DMS53 treated with DMSO at 0.1 percent for 48 hours (cell line): ENCODE measurements at regions not wholly inside any gene's neighbourhood (a gene's known extent, or its start where the extent isn't known, plus 50 kb on each side); places are given as distances from the start of the nearest gene placed in this dataset.

Experiments
- DNase-seq: peaks from one replicate; lab custom pipeline; 2025; ENCODE audit not compliant: unreplicated experiment; lab: John Stamatoyannopoulos, UW

GRCh38 chr18:8499810-8500675 is 109.2 kb upstream of the RAB12 start:
- no peak for DNase-seq

- no peak for DNase-seq
Measured at GRCh38 chr18:8501044-8501443, 108.2 kb upstream of the RAB12 start.

GRCh38 chr18:8503248-8503647 is 106.0 kb upstream of the RAB12 start:
- no peak for DNase-seq

GRCh38 chr18:8504424-8504823 is 104.8 kb upstream of the RAB12 start:
- no peak for DNase-seq

GRCh38 chr18:8504880-8505435 is 104.3 kb upstream of the RAB12 start:
- no peak for DNase-seq

- no peak for DNase-seq
Measured at GRCh38 chr18:8506251-8507049, 102.8 kb upstream of the RAB12 start.

GRCh38 chr18:8507361-8507760 is 101.9 kb upstream of the RAB12 start:
- DNase-seq, result no peak

GRCh38 chr18:8507915-8508705 is 101.1 kb upstream of the RAB12 start:
- no peak for DNase-seq

- no peak for DNase-seq
Measured at GRCh38 chr18:8513249-8513648, 96.0 kb upstream of the RAB12 start.

- DNase-seq, result no peak
Measured at GRCh38 chr18:8514409-8514808, 94.8 kb upstream of the RAB12 start.

GRCh38 chr18:8515142-8515865 is 93.9 kb upstream of the RAB12 start:
- DNase-seq, result no peak

GRCh38 chr18:8516371-8517250 is 92.6 kb upstream of the RAB12 start:
- DNase-seq, result no peak

GRCh38 chr18:8517276-8517675 is 92.0 kb upstream of the RAB12 start:
- DNase-seq, result no peak

- DNase-seq, result no peak
Measured at GRCh38 chr18:8519102-8519501, 90.1 kb upstream of the RAB12 start.

GRCh38 chr18:8520266-8520665 is 89.0 kb upstream of the RAB12 start:
- no peak for DNase-seq

GRCh38 chr18:8522756-8523155 is 86.5 kb upstream of the RAB12 start:
- DNase-seq, result no peak

- no peak for DNase-seq
Measured at GRCh38 chr18:8525692-8526091, 83.5 kb upstream of the RAB12 start.

- DNase-seq, result no peak
Measured at GRCh38 chr18:8526332-8526731, 82.9 kb upstream of the RAB12 start.

- DNase-seq, result no peak
Measured at GRCh38 chr18:8529609-8530008, 79.6 kb upstream of the RAB12 start.
